ENCODE measurements at regions not wholly inside any gene's neighbourhood (a gene's known extent, or its start where the extent isn't known, plus 50 kb on each side); places are given as distances from the start of the nearest gene placed in this dataset.

DNA sequence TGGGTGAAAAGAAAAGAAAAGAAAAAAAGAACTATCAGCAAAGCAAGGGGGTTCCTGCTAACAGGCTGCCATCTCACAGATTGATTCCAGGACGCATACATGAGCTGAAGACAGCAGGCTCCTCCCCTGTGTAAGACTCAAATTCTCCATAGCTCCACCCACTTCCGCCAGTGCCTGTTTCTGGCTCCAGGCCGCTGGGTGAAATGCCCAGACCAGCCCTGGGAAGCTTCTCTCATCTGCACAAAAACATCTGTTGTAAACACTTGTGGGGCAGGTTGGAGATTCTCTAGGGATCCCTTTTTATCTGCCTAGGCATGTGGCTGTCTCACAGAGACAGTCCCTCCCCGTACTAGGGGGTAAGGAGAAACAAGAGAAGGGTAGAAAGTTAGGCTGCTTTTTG, 1054.4 kb upstream of the SPRY2 start:
- TF ChIP-seq BHLHE40 (IDR thresholded peaks at IDR 0.05; ENCODE audit: borderline replicate concordance): no peak
- TF ChIP-seq FOXK2 (IDR thresholded peaks at IDR 0.05): no peak
- TF ChIP-seq ZNF384 (IDR thresholded peaks at IDR 0.05): no peak
